GM06990 (cell line): ENCODE measurements at regions not wholly inside any gene's neighbourhood (a gene's known extent, or its start where the extent isn't known, plus 50 kb on each side); places are given as distances from the start of the nearest gene placed in this dataset.

Source experiments
- DNase-seq: peaks from one replicate; pipeline ENCODE4 v3.0.0-alpha.2; 2011; ENCODE audit not compliant: insufficient read length; ENCODE audit errors: extremely low read depth
- H3K27me3 ChIP-seq: replicated peaks from 2 replicates; pipeline ENCODE4 v1.6.0; 2011; ENCODE audit warnings: low read length; ENCODE audit not compliant: control insufficient read depth, insufficient read depth
- H3K36me3 ChIP-seq: 2 replicates; pipeline ENCODE4 v1.5.1; 2011; ENCODE audit warnings: low read length; ENCODE audit not compliant: control insufficient read depth, insufficient read depth
- H3K4me3 ChIP-seq: replicated peaks from 2 replicates; pipeline ENCODE4 v1.5.1; 2011; ENCODE audit warnings: low read depth, mild to moderate bottlenecking, control low read depth, low read length
- TF ChIP-seq, protein P1 (sequence below): IDR thresholded peaks from 2 replicates; pipeline ENCODE4 v1.5.1; 2011; ENCODE audit warnings: low read length, control low read depth, mild to moderate bottlenecking, inconsistent platforms; ENCODE audit not compliant: insufficient read depth, poor library complexity, severe bottlenecking

DNA sequence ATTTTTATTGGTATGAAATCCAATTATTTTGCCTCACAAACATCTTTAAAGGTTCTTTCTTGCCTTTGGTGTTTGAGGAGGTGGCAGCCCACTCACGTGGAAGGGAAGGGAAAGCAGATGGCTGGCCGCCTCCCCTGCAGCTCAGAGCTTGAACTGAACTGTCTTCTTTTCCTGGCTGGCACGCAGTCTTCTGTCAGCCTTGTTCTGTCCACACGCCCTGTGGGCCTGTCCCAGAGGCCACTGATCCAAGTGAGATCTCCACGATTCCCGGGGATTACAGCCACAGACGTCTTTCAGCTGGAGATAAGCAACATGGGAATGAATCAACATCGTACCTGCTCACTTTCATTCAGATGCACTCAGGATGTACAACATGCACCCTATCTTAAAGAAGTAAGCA lies 73.3 kb downstream of the TMEM18 start:
- Histone ChIP-seq H3K4me3 (no peak overlapping the region), H3K36me3 (no peaks in the 10 kb centered on the region), H3K27me3 (no peaks in the 10 kb centered on the region)
- TF ChIP-seq, protein P1, sequence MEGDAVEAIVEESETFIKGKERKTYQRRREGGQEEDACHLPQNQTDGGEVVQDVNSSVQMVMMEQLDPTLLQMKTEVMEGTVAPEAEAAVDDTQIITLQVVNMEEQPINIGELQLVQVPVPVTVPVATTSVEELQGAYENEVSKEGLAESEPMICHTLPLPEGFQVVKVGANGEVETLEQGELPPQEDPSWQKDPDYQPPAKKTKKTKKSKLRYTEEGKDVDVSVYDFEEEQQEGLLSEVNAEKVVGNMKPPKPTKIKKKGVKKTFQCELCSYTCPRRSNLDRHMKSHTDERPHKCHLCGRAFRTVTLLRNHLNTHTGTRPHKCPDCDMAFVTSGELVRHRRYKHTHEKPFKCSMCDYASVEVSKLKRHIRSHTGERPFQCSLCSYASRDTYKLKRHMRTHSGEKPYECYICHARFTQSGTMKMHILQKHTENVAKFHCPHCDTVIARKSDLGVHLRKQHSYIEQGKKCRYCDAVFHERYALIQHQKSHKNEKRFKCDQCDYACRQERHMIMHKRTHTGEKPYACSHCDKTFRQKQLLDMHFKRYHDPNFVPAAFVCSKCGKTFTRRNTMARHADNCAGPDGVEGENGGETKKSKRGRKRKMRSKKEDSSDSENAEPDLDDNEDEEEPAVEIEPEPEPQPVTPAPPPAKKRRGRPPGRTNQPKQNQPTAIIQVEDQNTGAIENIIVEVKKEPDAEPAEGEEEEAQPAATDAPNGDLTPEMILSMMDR: no peak
- no peak for DNase-seq

DNA sequence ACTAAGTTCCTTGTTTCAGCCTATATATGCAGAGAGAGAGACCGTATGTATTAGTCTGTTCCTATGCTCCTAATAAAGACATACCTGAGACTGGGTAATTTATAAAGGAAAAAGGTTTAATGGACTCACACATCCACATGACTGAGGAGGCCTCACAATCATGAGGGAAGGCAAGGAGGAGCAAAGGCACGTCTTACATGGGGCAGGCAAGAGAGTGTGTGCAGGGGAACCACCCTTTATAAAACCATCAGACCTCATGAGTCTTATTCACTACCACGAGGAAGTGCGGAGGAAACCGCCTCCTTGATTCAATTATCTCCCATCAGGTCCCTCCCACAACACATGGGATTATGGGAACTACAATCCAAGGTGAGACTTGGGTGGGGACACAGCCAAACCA lies 73.8 kb downstream of the TMEM18 start:
- H3K27me3 ChIP-seq: no peaks in the 10 kb centered on the region
- TF ChIP-seq, protein P1: no peak
- no peaks in the 10 kb centered on the region for H3K36me3 ChIP-seq
- no peak overlapping the region for H3K4me3 ChIP-seq
- no peak for DNase-seq

DNA sequence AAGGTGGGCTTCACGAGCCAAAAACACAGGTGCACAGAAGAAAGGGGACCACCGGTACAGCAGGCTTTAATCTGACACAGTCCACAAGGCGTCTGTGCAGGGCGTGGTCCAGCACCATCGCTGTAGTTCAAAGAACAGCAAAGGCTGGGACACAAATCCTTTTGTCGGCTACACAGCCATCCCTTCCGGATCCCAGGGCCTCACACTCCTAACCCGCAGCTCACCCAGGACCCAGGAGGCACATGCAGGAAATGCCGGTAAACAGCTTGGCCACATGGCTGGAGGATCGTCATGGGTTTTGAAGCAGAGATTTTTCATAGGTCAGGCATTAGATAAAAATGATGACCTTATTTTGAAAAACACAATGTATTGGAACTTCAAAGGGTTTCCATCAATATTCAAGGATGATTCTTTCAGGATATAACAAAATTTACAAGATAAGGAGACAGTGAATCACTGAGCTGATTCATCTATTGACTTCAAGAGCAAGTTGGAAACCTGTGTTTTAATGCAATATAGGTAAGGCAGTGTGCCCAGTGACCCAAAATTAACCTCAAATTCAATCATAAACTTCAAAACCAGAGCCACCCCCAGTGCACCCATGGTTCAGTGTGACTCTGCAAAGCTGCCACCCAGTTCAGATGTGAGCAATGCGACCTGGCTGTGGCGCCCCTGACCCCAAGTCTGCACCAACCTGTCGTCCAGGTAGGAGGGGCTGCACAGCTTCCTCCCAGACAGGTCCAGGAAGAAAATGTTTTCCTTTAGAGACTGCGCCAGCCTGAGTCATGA lies 74.4 kb downstream of the TMEM18 start:
- no peaks in the 10 kb centered on the region for H3K36me3 ChIP-seq
- H3K27me3 ChIP-seq: no peaks in the 10 kb centered on the region
- TF ChIP-seq, protein P1: no peak
- H3K4me3 ChIP-seq: no peak overlapping the region
- DNase-seq: no peak

DNA sequence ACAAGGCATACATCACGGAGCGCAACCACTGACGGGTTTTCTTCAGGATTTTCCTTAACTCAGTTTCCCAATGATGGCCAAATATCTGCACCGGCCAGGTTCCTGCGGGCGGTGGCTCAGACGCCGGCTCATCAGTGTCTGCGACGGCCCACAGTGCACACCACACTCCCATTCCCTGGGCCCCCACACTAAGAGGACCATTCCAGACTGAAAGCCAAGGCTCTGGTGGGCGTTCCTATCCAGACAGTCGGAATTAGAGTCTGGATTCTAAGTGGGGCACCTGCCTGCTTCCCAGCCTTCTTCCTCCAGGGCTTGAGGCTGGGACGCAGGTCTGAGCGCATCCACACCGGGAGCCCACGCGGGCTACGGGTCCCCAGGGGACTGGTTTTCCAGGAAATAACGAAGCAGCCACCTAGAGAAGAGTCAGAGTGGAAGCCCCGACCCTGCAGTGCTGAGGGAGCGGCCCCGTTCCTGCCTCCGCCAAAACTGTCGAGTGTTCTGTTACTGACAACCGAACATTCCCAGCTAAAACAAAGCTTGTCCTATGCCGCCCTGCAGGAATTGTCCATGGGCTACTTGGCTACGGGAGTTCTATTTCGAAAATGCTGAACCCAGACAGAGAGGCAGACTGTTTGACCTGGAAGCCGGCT lies 75.3 kb downstream of the TMEM18 start:
- TF ChIP-seq, protein P1: no peak
- H3K36me3 ChIP-seq: no peaks in the 10 kb centered on the region
- DNase-seq: no peak
- no peak overlapping the region for H3K4me3 ChIP-seq
- H3K27me3 ChIP-seq: no peaks in the 10 kb centered on the region

DNA sequence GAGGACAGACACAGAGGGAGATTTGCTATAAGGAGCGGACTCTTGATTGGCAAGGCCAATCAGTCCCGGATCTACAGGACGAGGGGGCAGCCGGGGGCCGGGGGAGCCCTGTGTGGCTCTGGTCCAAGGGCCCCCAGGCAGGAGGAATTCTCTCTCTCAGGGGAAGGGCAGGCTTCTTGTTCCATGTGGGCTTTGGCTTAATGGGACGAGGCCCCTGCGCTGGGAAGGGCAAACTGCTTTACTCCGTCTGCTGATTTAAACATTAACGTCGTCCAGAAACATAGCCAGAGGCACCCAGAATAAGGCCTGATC lies 75.9 kb downstream of the TMEM18 start:
- DNase-seq: no peak
- Histone ChIP-seq H3K27me3 (no peaks in the 10 kb centered on the region), H3K36me3 (no peaks in the 10 kb centered on the region), H3K4me3 (no peak overlapping the region)
- TF ChIP-seq, protein P1: no peak
